MCF 10A (cell line): ENCODE measurements at regions not wholly inside any gene's neighbourhood (a gene's known extent, or its start where the extent isn't known, plus 50 kb on each side); places are given as distances from the start of the nearest gene placed in this dataset.
"Not testable (repeated sequence)": the region's sequence is repeated elsewhere in the genome, so short reads cannot be mapped to it uniquely, and the experiment has no call there.

ENCODE experiments used
- BruUV-seq: library from RNA; stranded (reverse); fragments of 400-500 nt; replicated peaks from 2 replicates; lab custom pipeline; 2021; lab: Mats Ljungman, UMichigan
- CTCF ChIA-PET: fragments of 300-600 bp; sonication (Branson Sonifier 250); formaldehyde crosslinking; extraction: SDS; loops from one replicate; lab custom pipeline; 2021; ENCODE audit warnings: antibody characterized with exemption, inconsistent platforms; lab: Yijun Ruan, JAX
- POLR2A ChIA-PET: fragments of 300-600, 350-650 bp; sonication (Branson Sonifier 250); formaldehyde crosslinking; extraction: SDS; loops from one replicate; lab custom pipeline; 2020; ENCODE audit warnings: antibody characterized with exemption, inconsistent platforms; lab: Yijun Ruan, JAX
- DNase-seq: peaks from one replicate; pipeline ENCODE4 v3.0.0-alpha.2; 2018; ENCODE audit not compliant: unreplicated experiment
- H3K27ac Mint-ChIP-seq: one replicate; pipeline ENCODE4 v1.8.0; 2022; ENCODE audit warnings: mild to moderate bottlenecking, low read depth, mixed read lengths; ENCODE audit not compliant: unreplicated experiment
- H3K27me3 Mint-ChIP-seq: one replicate; pipeline ENCODE4 v1.8.0; 2022; ENCODE audit warnings: mixed read lengths; ENCODE audit not compliant: insufficient read depth, unreplicated experiment
- H3K36me3 Mint-ChIP-seq: one replicate; pipeline ENCODE4 v1.8.0; 2022; ENCODE audit warnings: mild to moderate bottlenecking, moderate library complexity, mixed read lengths; ENCODE audit not compliant: insufficient read depth, unreplicated experiment
- H3K4me1 Mint-ChIP-seq: one replicate; pipeline ENCODE4 v1.8.0; 2022; ENCODE audit warnings: mixed read lengths; ENCODE audit not compliant: insufficient read depth, unreplicated experiment
- H3K4me3 Mint-ChIP-seq: one replicate; pipeline ENCODE4 v1.8.0; 2022; ENCODE audit warnings: mild to moderate bottlenecking, moderate library complexity, mixed read lengths; ENCODE audit not compliant: unreplicated experiment
- H3K9me3 Mint-ChIP-seq: one replicate; pipeline ENCODE4 v1.8.0; 2022; ENCODE audit warnings: mixed read lengths; ENCODE audit not compliant: unreplicated experiment
- intact Hi-C: fragments of 100-400 bp; cut with micrococcal nuclease; formaldehyde crosslinking; loops from 2 replicates; pipeline ENCODE4 v1.14.1; 2022
- TF ChIP-seq, protein P1 (sequence below): fragments of 200-600 bp; IDR thresholded peaks from one replicate; pipeline ENCODE4 v1.8.0; 2022; ENCODE audit warnings: antibody characterized with exemption, mild to moderate bottlenecking; ENCODE audit not compliant: unreplicated experiment

DNA sequence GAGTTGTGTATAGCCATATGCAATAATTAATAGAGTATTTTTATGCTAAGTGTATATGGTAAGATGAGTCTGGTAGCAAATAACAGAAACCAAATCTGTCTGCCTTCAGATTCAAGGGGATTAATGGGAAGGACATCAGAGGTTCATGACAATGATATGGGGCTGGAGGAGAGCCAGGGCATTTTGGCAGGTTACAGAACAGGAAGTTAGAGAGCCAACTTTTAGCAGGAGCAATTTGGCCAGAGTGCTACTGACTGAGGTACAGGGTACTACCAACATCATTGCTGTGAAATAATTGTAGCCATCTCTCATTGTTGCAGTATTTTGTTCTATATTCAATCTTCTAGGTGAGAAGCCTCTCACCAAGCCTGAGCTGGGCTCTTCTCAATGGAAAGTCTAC lies 210.9 kb upstream of the FAM47A start:
- peaks cover 8% of the 10 kb centered on the region for H3K9me3 Mint-ChIP-seq
- POLR2A ChIA-PET: no interaction called here
- no TSS peak for BruUV-seq
- H3K36me3 Mint-ChIP-seq: no peaks in the 10 kb centered on the region
- CTCF ChIA-PET: interaction anchor here (1.1 to 2.5 kb wide), 2 partner anchors 10 to 909 kb away, joined by 3 to 9 read pairs; no protein-coding TSS in a partner anchor
- DNase-seq: peak; percentile 11
- intact Hi-C loops: no loop called here
- H3K27ac Mint-ChIP-seq: no peak overlapping the region
- no peak overlapping the region for H3K4me3 Mint-ChIP-seq
- H3K4me1 Mint-ChIP-seq: peaks cover 6% of the 10 kb centered on the region
- H3K27me3 Mint-ChIP-seq: no peaks in the 10 kb centered on the region
- TF ChIP-seq, protein P1, sequence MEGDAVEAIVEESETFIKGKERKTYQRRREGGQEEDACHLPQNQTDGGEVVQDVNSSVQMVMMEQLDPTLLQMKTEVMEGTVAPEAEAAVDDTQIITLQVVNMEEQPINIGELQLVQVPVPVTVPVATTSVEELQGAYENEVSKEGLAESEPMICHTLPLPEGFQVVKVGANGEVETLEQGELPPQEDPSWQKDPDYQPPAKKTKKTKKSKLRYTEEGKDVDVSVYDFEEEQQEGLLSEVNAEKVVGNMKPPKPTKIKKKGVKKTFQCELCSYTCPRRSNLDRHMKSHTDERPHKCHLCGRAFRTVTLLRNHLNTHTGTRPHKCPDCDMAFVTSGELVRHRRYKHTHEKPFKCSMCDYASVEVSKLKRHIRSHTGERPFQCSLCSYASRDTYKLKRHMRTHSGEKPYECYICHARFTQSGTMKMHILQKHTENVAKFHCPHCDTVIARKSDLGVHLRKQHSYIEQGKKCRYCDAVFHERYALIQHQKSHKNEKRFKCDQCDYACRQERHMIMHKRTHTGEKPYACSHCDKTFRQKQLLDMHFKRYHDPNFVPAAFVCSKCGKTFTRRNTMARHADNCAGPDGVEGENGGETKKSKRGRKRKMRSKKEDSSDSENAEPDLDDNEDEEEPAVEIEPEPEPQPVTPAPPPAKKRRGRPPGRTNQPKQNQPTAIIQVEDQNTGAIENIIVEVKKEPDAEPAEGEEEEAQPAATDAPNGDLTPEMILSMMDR: no peak

- no peak overlapping the region for H3K27ac Mint-ChIP-seq
- BruUV-seq: no TSS peak
- peaks cover 16% of the 10 kb centered on the region for H3K9me3 Mint-ChIP-seq
- intact Hi-C loops: no loop called here
- H3K36me3 Mint-ChIP-seq: no peaks in the 10 kb centered on the region
- H3K4me1 Mint-ChIP-seq: peaks cover 6% of the 10 kb centered on the region
- DNase-seq: no peak
- H3K27me3 Mint-ChIP-seq: peaks cover 6% of the 10 kb centered on the region
- CTCF ChIA-PET: interaction anchor here (0.5 to 2.5 kb wide), 3 partner anchors 8 to 114 kb away, joined by 3 to 9 read pairs (median 3); no protein-coding TSS in a partner anchor
- TF ChIP-seq, protein P1: no peak
- POLR2A ChIA-PET: interaction anchor here (0.7 kb wide), 1 partner anchor 881 kb away, joined by 3 read pairs; no protein-coding TSS in a partner anchor
- no peak overlapping the region for H3K4me3 Mint-ChIP-seq
Measured at GRCh38 chrX:34341814-34342213, 209.7 kb upstream of the FAM47A start.

- H3K36me3 Mint-ChIP-seq: no peaks in the 10 kb centered on the region
- no peak overlapping the region for H3K27ac Mint-ChIP-seq
- CTCF ChIA-PET: interaction anchor here (0.5 to 2.5 kb wide), 2 partner anchors 8 to 47 kb away, joined by 3 to 9 read pairs; no protein-coding TSS in a partner anchor
- H3K27me3 Mint-ChIP-seq: peaks cover 12% of the 10 kb centered on the region
- TF ChIP-seq, protein P1: peak; percentile 31
- peak; percentile 35 for DNase-seq
- H3K9me3 Mint-ChIP-seq: peaks cover 20% of the 10 kb centered on the region
- BruUV-seq: no TSS peak
- peaks cover 6% of the 10 kb centered on the region for H3K4me1 Mint-ChIP-seq
- intact Hi-C loops: no loop called here
- POLR2A ChIA-PET: no interaction called here
- no peak overlapping the region for H3K4me3 Mint-ChIP-seq
Measured at GRCh38 chrX:34341258-34341657, 209.1 kb upstream of the FAM47A start.

- H3K27ac Mint-ChIP-seq: no peak overlapping the region
- H3K36me3 Mint-ChIP-seq: no peaks in the 10 kb centered on the region
- no peak for DNase-seq
- CTCF ChIA-PET: interaction anchor here (0.7 kb wide), 1 partner anchor 11 kb away, joined by 4 read pairs; no protein-coding TSS in a partner anchor
- BruUV-seq: no TSS peak
- intact Hi-C loops: no loop called here
- POLR2A ChIA-PET: no interaction called here
- TF ChIP-seq, protein P1: no peak
- peaks cover 12% of the 10 kb centered on the region for H3K9me3 Mint-ChIP-seq
- peaks cover 4% of the 10 kb centered on the region for H3K4me1 Mint-ChIP-seq
- peaks cover 12% of the 10 kb centered on the region for H3K27me3 Mint-ChIP-seq
- H3K4me3 Mint-ChIP-seq: no peak overlapping the region
Measured at GRCh38 chrX:34338046-34338445, 205.9 kb upstream of the FAM47A start.

DNA sequence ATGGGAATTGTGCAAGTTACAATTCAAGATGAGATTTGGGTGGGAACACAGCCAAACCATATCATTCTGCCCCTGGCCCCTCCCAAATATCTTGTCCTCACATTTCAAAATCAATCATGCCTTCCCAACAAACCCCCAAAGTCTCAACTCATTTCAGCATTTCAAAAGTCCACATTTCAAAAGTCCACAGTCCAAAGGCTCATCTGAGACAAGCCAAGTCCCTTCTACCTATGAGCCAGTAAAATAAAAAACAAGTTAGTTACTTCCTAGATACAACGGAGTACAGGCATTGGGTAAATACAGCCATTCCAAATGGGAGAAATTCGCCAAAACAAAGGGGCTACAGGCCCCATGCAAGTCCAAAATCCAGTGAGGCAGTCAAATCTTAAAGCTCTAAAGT lies 203.3 kb upstream of the FAM47A start:
- H3K36me3 Mint-ChIP-seq, BruUV-seq, H3K4me3 Mint-ChIP-seq, H3K27ac Mint-ChIP-seq, DNase-seq, H3K4me1 Mint-ChIP-seq, intact Hi-C loops, POLR2A ChIA-PET, CTCF ChIA-PET: not testable (repeated sequence)
- Mint-ChIP-seq H3K9me3 (peaks cover 12% of the 10 kb centered on the region), H3K27me3 (peaks cover 12% of the 10 kb centered on the region)
